VCaP (cell line): ENCODE measurements at regions not wholly inside any gene's neighbourhood (a gene's known extent, or its start where the extent isn't known, plus 50 kb on each side); places are given as distances from the start of the nearest gene placed in this dataset.

Source experiments
- H3K27ac ChIP-seq: fragments of 450-650 bp; 2 replicates; pipeline ENCODE4 v1.5.1; 2017
- CTCF ChIP-seq: fragments of 450-650 bp; conservative IDR thresholded peaks from 2 replicates; pipeline ENCODE4 v1.5.1; 2017; ENCODE audit warnings: mild to moderate bottlenecking, moderate library complexity

- H3K27ac ChIP-seq = no peak overlapping the region
Observed at GRCh38 chr11:105206633-105207032, 67.1 kb upstream of the CARD18 start.

GRCh38 chr11:105204636-105205035, 65.1 kb upstream of the CARD18 start:
- H3K27ac ChIP-seq = no peak overlapping the region
- TF ChIP-seq CTCF = no peak

More at GRCh38 chr11:105206633-105207032, 67.1 kb upstream of the CARD18 start:
- no peak for TF ChIP-seq CTCF

GRCh38 chr11:105203569-105204240, 64.1 kb upstream of the CARD18 start:
- no peak overlapping the region for H3K27ac ChIP-seq
- no peak for TF ChIP-seq CTCF

- no peak overlapping the region for H3K27ac ChIP-seq
- TF ChIP-seq CTCF = no peak
Observed at GRCh38 chr11:105202844-105203548, 63.4 kb upstream of the CARD18 start.

- H3K27ac ChIP-seq = no peak overlapping the region
- TF ChIP-seq CTCF = no peak
Observed at GRCh38 chr11:105202422-105202821, 62.9 kb upstream of the CARD18 start.

- H3K27ac ChIP-seq = no peak overlapping the region
- no peak for TF ChIP-seq CTCF
Observed at GRCh38 chr11:105201166-105201565, 61.6 kb upstream of the CARD18 start.

- TF ChIP-seq CTCF = no peak
- no peak overlapping the region for H3K27ac ChIP-seq
Observed at GRCh38 chr11:105197071-105197815, 57.7 kb upstream of the CARD18 start.
